DND-41 (cell line): ENCODE measurements at regions not wholly inside any gene's neighbourhood (a gene's known extent, or its start where the extent isn't known, plus 50 kb on each side); places are given as distances from the start of the nearest gene placed in this dataset.

Experiments
- ATAC-seq: fragments of 200-7000 bp; cut with Tn5 transposase; 3 replicates; pipeline ENCODE4 v1.9.1; 2021; ENCODE audit warnings: low read depth; ENCODE audit not compliant: insufficient read depth
- DNase-seq: peaks from one replicate; pipeline ENCODE4 v3.0.0-alpha.2; 2020
- H2AFZ ChIP-seq: 2 replicates; pipeline ENCODE4 v1.6.0; 2012; ENCODE audit warnings: low read depth, low read length
- H3K27ac ChIP-seq: 2 replicates; pipeline ENCODE4 v1.5.1; 2012; ENCODE audit warnings: low read length, inconsistent platforms
- H3K27me3 ChIP-seq: fragments of 200-600 bp; sonication (generic); 2 replicates; pipeline ENCODE4 v1.6.0; 2012; ENCODE audit warnings: low read length, mild to moderate bottlenecking, inconsistent platforms; ENCODE audit not compliant: insufficient read depth, poor library complexity
- H3K36me3 ChIP-seq: 2 replicates; pipeline ENCODE4 v1.5.1; 2012; ENCODE audit warnings: low read length, inconsistent platforms; ENCODE audit not compliant: insufficient read depth
- H3K4me1 ChIP-seq: 2 replicates; pipeline ENCODE4 v1.5.1; 2012; ENCODE audit warnings: mild to moderate bottlenecking, low read length; ENCODE audit not compliant: insufficient read depth
- H3K4me2 ChIP-seq: 2 replicates; pipeline ENCODE4 v1.6.0; 2012; ENCODE audit warnings: mild to moderate bottlenecking, moderate library complexity, low read length, inconsistent platforms; ENCODE audit not compliant: insufficient read depth
- H3K4me3 ChIP-seq, 2 experiments: fragments of 200-600 bp in 1 of 2; shearing (Covaris generic) in 1 of 2; 2 replicates each; pipeline ENCODE4 v1.5.1; 2012 to 2016; ENCODE audit warnings: inconsistent platforms in 2 of 2, low read length in 2 of 2, mild to moderate bottlenecking in 2 of 2, low read depth in 1 of 2, moderate library complexity in 1 of 2
- H3K79me2 ChIP-seq: 2 replicates; pipeline ENCODE4 v1.6.0; 2012; ENCODE audit warnings: low read length, inconsistent platforms; ENCODE audit not compliant: insufficient read depth
- H3K9ac ChIP-seq: 2 replicates; pipeline ENCODE4 v1.6.0; 2012; ENCODE audit warnings: low read depth, mild to moderate bottlenecking, inconsistent platforms, low read length, moderate library complexity
- H3K9me3 ChIP-seq: 2 replicates; pipeline ENCODE4 v1.5.1; 2012; ENCODE audit warnings: low read length, moderate library complexity, mild to moderate bottlenecking, inconsistent platforms; ENCODE audit not compliant: insufficient read depth, severe bottlenecking
- H4K20me1 ChIP-seq: 2 replicates; pipeline ENCODE4 v1.6.0; 2012; ENCODE audit warnings: low read length; ENCODE audit not compliant: insufficient read depth
- CTCF ChIP-seq: IDR thresholded peaks from 2 replicates; pipeline ENCODE4 v1.5.1; 2012; ENCODE audit warnings: borderline replicate concordance, low read length, moderate library complexity, mild to moderate bottlenecking; ENCODE audit not compliant: poor library complexity, severe bottlenecking; ENCODE audit errors: extremely low read depth
- EZH2 ChIP-seq: IDR thresholded peaks from 3 replicates; pipeline ENCODE4 v1.6.1; 2012; ENCODE audit warnings: borderline replicate concordance, low read depth, mild to moderate bottlenecking, moderate library complexity, low read length, inconsistent platforms; ENCODE audit not compliant: severe bottlenecking

- Histone ChIP-seq H3K36me3 (no peaks in the 10 kb centered on the region), H3K4me3 (no peak overlapping the region), H3K9ac (no peak overlapping the region), H3K4me2 (no peak overlapping the region), H3K79me2 (no peaks in the 10 kb centered on the region), H4K20me1 (no peaks in the 10 kb centered on the region), H3K9me3 (no peaks in the 10 kb centered on the region), H3K27me3 (no peaks in the 10 kb centered on the region), H2AFZ (no peak overlapping the region), H3K27ac (no peak overlapping the region), H3K4me1 (no peaks in the 10 kb centered on the region)
- TF ChIP-seq CTCF (no peak), EZH2 (no peak)
- DNase-seq, result no peak
- no peak for ATAC-seq
These were observed 56.0 kb upstream of the RFLNA start for GRCh38 chr12:124238886-124239285.

GRCh38 chr12:124240493-124240892 is 54.4 kb upstream of the RFLNA start:
- H3K9ac ChIP-seq, result no peak overlapping the region
- H3K4me3 ChIP-seq, result no peak overlapping the region
- DNase-seq (peak; percentile 30), ATAC-seq (peak; percentile 78)
- no peaks in the 10 kb centered on the region for H3K27me3 ChIP-seq
- H3K4me1 ChIP-seq, result no peaks in the 10 kb centered on the region
- H3K4me2 ChIP-seq, result no peak overlapping the region
- no peaks in the 10 kb centered on the region for H3K9me3 ChIP-seq
- TF ChIP-seq CTCF (no peak), EZH2 (no peak)
- no peak overlapping the region for H3K27ac ChIP-seq
- H3K79me2 ChIP-seq, result no peaks in the 10 kb centered on the region
- H4K20me1 ChIP-seq, result no peaks in the 10 kb centered on the region
- H3K36me3 ChIP-seq, result no peaks in the 10 kb centered on the region
- no peak overlapping the region for H2AFZ ChIP-seq

GRCh38 chr12:124241776-124242528 is 52.9 kb upstream of the RFLNA start:
- H3K9ac ChIP-seq, result no peak overlapping the region
- no peaks in the 10 kb centered on the region for H4K20me1 ChIP-seq
- DNase-seq (no peak), ATAC-seq (no peak)
- H3K4me2 ChIP-seq, result no peak overlapping the region
- no peak overlapping the region for H3K27ac ChIP-seq
- H3K4me3 ChIP-seq, result no peak overlapping the region
- no peaks in the 10 kb centered on the region for H3K4me1 ChIP-seq
- no peaks in the 10 kb centered on the region for H3K9me3 ChIP-seq
- TF ChIP-seq EZH2, result no peak
- TF ChIP-seq CTCF, result no peak
- no peak overlapping the region for H2AFZ ChIP-seq
- H3K36me3 ChIP-seq, result no peaks in the 10 kb centered on the region
- H3K27me3 ChIP-seq, result no peaks in the 10 kb centered on the region
- no peaks in the 10 kb centered on the region for H3K79me2 ChIP-seq
